ENCODE measurements at regions not wholly inside any gene's neighbourhood (a gene's known extent, or its start where the extent isn't known, plus 50 kb on each side); places are given as distances from the start of the nearest gene placed in this dataset.

DNA sequence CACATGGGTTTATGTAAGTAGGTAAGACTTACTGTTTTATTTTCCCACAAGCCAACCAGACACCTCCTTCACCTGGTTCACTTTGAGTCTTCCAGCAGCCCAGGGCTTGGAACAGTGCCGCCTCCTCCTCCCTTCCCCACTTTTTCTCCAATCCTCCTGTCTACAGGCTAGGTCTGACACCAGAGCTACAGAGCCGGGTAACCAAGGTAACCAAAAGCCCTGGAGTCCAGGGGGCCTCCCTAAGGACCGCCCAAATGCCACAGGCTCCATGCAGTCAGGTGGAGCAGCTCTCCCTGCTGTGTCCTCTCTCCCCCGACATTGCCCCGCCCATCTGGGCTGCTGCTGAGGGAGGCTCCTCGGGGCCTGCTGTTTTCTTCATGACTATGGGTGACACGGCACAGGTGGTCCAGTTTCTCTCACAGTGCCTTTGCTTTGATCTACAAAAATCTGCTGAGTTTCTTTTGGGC lies 138.0 kb upstream of the EFNA5 start:
- no peak for DNase-seq

DNA sequence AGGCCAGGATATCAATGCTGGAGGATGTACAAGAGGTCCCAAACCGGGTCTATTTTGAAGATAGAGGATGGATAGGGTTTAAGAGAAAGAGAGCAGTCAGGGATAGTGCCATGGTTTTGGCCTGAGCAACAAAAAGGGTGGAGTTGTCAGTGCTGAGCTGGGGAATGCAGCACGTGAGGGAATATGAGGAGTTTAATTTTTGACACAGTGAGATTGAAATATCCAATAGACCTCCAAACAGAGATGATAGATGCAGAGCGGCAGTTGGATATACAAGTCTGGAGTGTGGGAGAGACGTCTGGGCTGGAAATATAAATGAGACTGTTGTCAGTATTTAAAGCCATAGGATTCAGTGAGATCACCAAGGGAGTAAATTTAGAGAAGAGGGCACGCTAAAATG lies 136.7 kb upstream of the EFNA5 start:
- no peak for DNase-seq

GRCh38 chr5:107806705-107807104 lies 136.0 kb upstream of the EFNA5 start:
- DNase-seq = no peak

- DNase-seq = no peak
These were observed 135.5 kb upstream of the EFNA5 start for GRCh38 chr5:107806271-107806670.

- no peak for DNase-seq
These were observed 135.1 kb upstream of the EFNA5 start for GRCh38 chr5:107805824-107806223.

GRCh38 chr5:107805166-107805565 lies 134.4 kb upstream of the EFNA5 start:
- no peak for DNase-seq

DNA sequence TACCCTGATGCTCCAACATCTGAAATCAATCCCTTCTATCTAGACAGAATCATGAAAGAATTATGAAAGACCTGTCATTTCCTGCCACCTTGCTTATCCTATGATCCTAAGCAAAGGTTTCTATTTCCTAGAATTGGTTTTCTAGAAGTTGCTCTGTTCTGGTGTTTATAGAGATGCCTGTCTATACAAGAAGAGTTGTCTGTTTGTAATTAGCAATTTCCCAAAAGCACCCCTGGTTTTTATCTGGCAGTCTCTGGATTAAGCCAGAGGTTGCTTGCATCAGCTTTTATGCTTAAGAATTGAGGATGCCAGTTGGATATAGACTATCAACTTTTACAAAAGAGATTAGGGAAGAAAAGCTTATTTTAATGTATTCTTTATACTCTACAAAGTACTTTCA lies 133.0 kb upstream of the EFNA5 start:
- no peak for DNase-seq

DNA sequence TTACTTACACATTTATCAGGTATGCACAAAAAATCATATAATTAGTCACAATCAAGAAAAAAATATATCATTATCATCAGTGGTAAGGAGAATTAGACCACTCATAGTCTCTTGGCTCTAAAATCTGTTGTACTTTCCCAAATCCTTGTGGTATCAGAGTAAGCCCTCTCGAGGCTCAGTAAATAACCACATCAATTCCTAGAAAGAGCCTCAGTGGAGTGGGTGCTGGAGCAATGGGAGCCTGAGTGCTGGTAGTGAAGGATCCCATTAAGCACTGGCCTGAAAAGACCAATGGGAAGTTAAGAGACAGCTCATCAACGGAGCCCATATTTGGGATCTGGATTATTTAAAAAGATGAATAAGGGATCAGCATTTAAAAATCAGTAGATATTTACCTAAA lies 130.3 kb upstream of the EFNA5 start:
- no peak for DNase-seq

GRCh38 chr5:107799306-107799705 lies 128.6 kb upstream of the EFNA5 start:
- DNase-seq = no peak

DNA sequence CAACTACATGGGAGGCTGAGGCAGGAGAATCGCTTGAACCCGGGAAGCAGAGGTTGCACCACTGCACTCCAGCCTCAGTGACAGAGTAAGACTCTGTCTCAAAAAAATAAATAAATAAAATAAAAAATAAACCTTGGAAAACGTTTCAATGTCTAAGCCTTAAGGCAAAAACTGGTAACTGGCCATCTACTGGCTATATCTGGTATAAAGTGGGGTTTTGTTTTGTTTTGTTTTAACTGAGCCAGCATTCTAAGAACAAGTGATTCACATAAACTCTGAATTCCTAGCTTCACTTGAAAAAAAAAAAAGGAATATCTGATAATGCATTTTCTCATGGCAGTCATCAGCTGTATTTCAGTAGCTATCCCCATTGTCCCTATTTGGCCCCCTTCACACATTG lies 126.1 kb upstream of the EFNA5 start:
- no peak for DNase-seq

- no peak for DNase-seq
These were observed 124.0 kb upstream of the EFNA5 start for GRCh38 chr5:107794741-107795140.

- no peak for DNase-seq
These were observed 122.2 kb upstream of the EFNA5 start for GRCh38 chr5:107792940-107793339.

- DNase-seq = no peak
These were observed 119.9 kb upstream of the EFNA5 start for GRCh38 chr5:107790671-107791070.

GRCh38 chr5:107786424-107786823 lies 115.7 kb upstream of the EFNA5 start:
- no peak for DNase-seq

DNA sequence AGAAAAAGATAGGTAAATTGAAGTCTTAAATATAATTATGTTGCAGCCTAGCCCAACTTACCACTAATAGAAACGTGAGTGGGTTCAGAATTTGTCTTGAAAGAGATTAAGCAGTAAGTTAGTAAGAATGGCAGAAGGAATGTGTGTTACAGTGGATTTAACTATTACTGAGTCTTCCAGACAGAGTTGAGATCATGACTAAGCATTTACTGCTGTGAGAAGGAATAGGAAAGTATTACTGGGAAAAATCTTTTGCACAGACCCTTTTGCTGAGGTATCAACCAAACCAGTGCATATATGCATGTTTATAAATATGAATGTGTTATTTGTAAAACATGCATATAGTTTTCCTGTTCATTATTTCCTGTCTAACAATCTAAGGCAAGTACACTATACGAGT lies 112.8 kb upstream of the EFNA5 start:
- no peak for DNase-seq

GRCh38 chr5:107782561-107783169 lies 111.9 kb upstream of the EFNA5 start:
- no peak for DNase-seq

- no peak for DNase-seq
These were observed 110.7 kb upstream of the EFNA5 start for GRCh38 chr5:107781451-107781850.

- no peak for DNase-seq
These were observed 108.7 kb upstream of the EFNA5 start for GRCh38 chr5:107779437-107779836.

GRCh38 chr5:107778647-107779046 lies 107.9 kb upstream of the EFNA5 start:
- no peak for DNase-seq

DNA sequence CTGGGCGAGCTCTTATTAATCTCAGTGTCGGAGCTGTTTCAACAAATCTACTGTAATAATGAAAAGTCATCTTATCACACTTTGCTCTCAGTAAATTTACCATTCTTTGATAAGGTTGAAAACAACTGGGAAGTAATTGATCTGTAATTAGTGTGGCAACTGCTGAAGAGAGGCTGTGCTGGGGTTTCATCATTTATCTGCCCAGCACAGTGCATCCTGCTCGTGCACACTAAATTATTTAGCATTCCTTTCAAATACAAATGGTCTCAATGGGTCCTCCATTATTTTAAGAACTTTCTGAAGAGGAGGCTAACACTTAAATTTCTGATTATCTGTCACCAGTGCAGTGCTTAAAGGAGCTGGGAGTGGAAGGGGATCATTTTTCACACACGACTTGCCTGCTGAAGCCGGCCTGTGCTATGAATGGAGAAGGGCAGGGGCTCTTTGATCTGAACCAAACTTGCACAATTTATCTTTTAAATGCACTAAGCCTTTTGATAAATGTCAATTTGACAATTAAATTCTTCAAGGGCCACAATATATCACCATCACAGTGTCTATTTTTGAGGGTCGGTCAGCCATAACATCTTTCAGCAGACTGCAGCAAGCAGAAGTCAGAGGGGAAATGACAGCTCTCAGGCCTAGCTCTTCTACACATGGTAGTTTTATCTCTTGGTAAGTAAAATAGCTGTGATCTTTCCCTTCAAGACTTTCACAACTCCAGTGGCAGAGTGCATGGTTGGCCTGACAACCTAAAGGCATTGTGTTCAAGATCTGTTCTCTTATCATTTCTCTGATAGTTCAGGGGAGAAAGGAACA lies 106.4 kb upstream of the EFNA5 start:
- no peak for DNase-seq

DNA sequence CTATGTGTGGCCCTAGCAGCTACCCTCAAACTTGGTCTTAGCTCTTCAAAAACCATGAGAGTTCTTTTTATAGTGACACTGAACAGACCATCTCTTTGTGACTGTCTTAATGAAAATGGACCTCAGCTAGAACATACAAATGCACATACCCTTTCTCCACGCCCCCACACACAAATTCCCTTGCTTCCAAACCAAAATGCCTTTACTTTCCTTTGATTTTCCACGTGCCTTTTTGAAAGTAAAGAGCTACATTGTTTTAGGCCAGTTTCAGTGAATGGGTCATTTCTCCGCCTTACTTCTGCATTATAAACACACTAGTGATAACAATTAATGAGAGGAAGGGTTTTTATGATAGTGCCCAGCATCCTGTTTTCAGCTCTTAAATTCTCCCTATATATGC lies 105.8 kb upstream of the EFNA5 start:
- no peak for DNase-seq

DNA sequence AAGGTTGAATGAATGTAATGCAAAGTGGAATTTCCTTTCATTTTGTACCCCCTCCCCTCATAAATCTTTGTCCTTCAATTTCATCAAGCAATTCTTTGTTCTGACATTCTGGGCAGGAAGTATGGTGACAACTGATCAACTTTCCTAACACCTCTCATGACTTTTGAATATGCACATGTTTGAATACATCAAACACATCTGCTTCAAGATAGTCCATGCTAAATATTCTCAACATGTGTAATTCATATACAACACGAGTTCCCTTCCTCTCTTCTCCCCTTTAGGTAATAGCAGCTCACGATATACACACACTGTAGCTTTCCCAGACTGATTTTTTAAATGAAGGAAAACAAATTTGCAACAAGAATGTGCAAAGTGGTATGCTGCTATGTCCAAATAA lies 103.6 kb upstream of the EFNA5 start:
- DNase-seq = no peak

DNA sequence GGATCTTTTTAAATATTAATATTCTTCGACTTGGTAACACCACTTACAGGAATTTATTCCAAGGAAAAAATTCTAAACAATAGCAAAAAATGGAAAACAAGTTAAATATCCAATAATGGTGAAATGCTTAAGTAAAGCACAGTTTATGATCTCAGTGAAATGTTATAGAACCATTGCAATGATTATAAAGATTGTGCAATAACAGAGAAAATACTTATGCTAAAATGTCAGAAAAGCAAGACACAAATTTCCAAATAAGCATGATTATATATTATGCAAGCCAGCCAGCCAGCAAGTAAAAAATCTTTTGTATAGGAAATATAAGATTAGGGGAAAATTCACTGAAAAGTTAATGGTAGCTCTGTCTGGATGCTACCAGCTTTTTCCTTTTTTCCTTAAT lies 102.7 kb upstream of the EFNA5 start:
- DNase-seq = no peak

GRCh38 chr5:107772418-107773310 lies 101.9 kb upstream of the EFNA5 start:
- peak; percentile 27 for DNase-seq

Measured in NCI-H526 treated with DMSO at 0.1 percent for 48 hours (cell line).